ENCODE measurements at regions not wholly inside any gene's neighbourhood (a gene's known extent, or its start where the extent isn't known, plus 50 kb on each side); places are given as distances from the start of the nearest gene placed in this dataset.
A peak's percentile ranks its signal among the peaks of the same experiment; 100 is the strongest.

DNA sequence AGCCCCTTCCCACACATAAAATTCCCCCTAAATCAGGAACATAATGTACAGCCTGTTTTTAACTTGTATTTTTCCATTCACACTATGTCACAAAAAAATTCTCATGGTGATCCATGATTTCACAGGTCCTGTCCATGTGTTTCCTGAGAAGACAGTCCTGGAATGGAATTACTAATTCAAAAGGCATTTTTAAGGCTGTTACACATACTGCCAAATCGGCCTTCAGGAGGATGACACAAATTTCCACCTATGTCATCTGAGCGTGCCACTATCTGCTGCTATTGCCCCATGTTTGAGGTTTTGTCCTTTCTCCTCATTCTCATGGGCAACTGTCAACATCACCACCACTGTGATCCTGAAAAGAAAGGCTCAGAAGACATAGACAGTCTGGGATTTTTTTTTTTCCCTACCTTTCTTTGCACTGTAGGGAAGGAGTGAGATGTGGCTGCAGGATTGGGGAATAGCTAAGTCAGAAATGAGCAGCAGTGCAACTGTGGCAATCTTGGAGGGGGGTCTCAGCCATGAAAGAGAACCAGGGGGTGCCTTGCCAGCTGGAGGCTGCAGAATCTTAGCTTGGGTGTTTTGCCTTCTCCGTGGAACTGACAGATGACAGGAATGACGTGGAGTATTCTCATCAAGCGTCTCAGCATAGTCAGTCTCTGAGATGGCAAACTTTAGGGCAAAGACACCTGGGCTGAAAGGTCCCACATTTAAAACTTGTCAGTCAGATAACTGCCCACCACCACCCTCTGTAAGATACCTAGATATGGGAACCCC lies 73.4 kb downstream of the MARCHF4 start:
- Histone ChIP-seq H3K79me2 (ENCODE audit: insufficient read depth, low read length) (no peaks in the 10 kb centered on the region), H3K36me3 (replicated peaks in 1 of 2; ENCODE audit: control insufficient read depth in 1 of 2, insufficient read depth in 2 of 2, low read length in 2 of 2) (no peaks in the 10 kb centered on the region), H3K27me3 (ENCODE audit: control insufficient read depth in 2 of 2, insufficient read depth in 2 of 2, low read length in 2 of 2) (no peaks in the 10 kb centered on the region), H3K9me3 (replicated peaks in 1 of 2; ENCODE audit: control insufficient read depth in 1 of 2, insufficient read depth in 1 of 2, low read length in 2 of 2) (no peaks in the 10 kb centered on the region), H3K4me3 (replicated peaks in 1 of 3; ENCODE audit: low read depth in 2 of 3, low read length in 3 of 3) (no peak overlapping the region), H4K20me1 (ENCODE audit: insufficient read depth, low read length) (no peaks in the 10 kb centered on the region), H3K4me1 (ENCODE audit: control insufficient read depth in 1 of 2, insufficient read depth in 2 of 2, low read length in 2 of 2) (no peaks in the 10 kb centered on the region), H3K9ac (ENCODE audit: insufficient read depth, low read length, poor library complexity, severe bottlenecking) (no peak overlapping the region), H3K4me2 (replicated peaks; ENCODE audit: extremely low read depth, low read length, poor library complexity, severe bottlenecking) (no peak overlapping the region), H2AFZ (ENCODE audit: insufficient read depth, low read depth, low read length, poor library complexity, severe bottlenecking) (no peak overlapping the region), H3K27ac (ENCODE audit: low read depth in 1 of 2, low read length in 2 of 2) (no peak overlapping the region)
- 82% methylated on average over 4 of the region's 5 CpGs for WGBS (ENCODE audit: insufficient coverage)
- intact Hi-C loops (cut with micrococcal nuclease), result no loop called here
- no peaks in the 10 kb centered on the region for H3K4me1 Mint-ChIP-seq
- H3K9me3 Mint-ChIP-seq, result peaks cover 0 to 2% (median 0%) of the 10 kb centered on the region in 7 donors
- no peaks in the 10 kb centered on the region for H3K36me3 Mint-ChIP-seq
- peak overlapping the region in 1 of 7 donors; percentile 76 for H3K27ac Mint-ChIP-seq
- TF ChIP-seq, protein P1, sequence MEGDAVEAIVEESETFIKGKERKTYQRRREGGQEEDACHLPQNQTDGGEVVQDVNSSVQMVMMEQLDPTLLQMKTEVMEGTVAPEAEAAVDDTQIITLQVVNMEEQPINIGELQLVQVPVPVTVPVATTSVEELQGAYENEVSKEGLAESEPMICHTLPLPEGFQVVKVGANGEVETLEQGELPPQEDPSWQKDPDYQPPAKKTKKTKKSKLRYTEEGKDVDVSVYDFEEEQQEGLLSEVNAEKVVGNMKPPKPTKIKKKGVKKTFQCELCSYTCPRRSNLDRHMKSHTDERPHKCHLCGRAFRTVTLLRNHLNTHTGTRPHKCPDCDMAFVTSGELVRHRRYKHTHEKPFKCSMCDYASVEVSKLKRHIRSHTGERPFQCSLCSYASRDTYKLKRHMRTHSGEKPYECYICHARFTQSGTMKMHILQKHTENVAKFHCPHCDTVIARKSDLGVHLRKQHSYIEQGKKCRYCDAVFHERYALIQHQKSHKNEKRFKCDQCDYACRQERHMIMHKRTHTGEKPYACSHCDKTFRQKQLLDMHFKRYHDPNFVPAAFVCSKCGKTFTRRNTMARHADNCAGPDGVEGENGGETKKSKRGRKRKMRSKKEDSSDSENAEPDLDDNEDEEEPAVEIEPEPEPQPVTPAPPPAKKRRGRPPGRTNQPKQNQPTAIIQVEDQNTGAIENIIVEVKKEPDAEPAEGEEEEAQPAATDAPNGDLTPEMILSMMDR (IDR thresholded peaks at IDR 0.05), result no peak
- peaks cover 0 to 2% (median 0%) of the 10 kb centered on the region in 3 donors for H3K27me3 Mint-ChIP-seq (ENCODE audit: low read depth in 3 of 3)
- DNase-seq, result no peak
- no peak overlapping the region for H3K4me3 Mint-ChIP-seq

DNA sequence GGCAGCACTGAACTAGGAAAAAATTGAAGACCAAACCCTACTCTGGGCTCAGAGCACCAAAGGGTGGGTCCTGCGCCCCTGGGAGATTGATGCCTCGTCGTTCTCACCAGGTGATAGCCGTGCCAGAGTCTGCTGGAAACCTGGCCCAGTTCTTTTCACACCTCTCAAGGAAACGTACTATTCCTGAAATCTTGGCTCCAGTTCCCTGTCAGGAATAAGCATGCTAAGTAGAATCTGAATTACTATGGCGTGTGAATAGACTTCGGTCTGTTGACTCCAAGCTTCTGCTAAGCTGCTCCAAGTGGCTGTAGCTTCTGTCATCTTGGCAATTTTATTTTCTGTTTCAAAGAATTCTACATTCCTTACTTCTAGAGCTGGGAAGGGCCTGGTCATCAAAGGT lies 75.4 kb downstream of the MARCHF4 start:
- H4K20me1 ChIP-seq (ENCODE audit: insufficient read depth, low read length), result no peaks in the 10 kb centered on the region
- H3K79me2 ChIP-seq (ENCODE audit: insufficient read depth, low read length), result no peaks in the 10 kb centered on the region
- Mint-ChIP-seq H3K4me3 (no peak overlapping the region), H3K9me3 (peaks cover 0 to 2% (median 0%) of the 10 kb centered on the region in 7 donors), H3K27me3 (ENCODE audit: low read depth in 3 of 3) (peaks cover 0 to 2% (median 0%) of the 10 kb centered on the region in 3 donors), H3K27ac (no peak overlapping the region), H3K4me1 (no peaks in the 10 kb centered on the region), H3K36me3 (no peaks in the 10 kb centered on the region)
- no peaks in the 10 kb centered on the region for H3K9me3 ChIP-seq (replicated peaks in 1 of 2; ENCODE audit: control insufficient read depth in 1 of 2, insufficient read depth in 1 of 2, low read length in 2 of 2)
- no peak overlapping the region for H3K27ac ChIP-seq (ENCODE audit: low read depth in 1 of 2, low read length in 2 of 2)
- no peak overlapping the region for H3K4me3 ChIP-seq (replicated peaks in 1 of 3; ENCODE audit: low read depth in 2 of 3, low read length in 3 of 3)
- TF ChIP-seq, protein P1 (IDR thresholded peaks at IDR 0.05), result no peak
- no peaks in the 10 kb centered on the region for H3K27me3 ChIP-seq (ENCODE audit: control insufficient read depth in 2 of 2, insufficient read depth in 2 of 2, low read length in 2 of 2)
- H3K4me1 ChIP-seq (ENCODE audit: control insufficient read depth in 1 of 2, insufficient read depth in 2 of 2, low read length in 2 of 2), result no peaks in the 10 kb centered on the region
- no peak overlapping the region for H3K4me2 ChIP-seq (replicated peaks; ENCODE audit: extremely low read depth, low read length, poor library complexity, severe bottlenecking)
- H3K36me3 ChIP-seq (replicated peaks in 1 of 2; ENCODE audit: control insufficient read depth in 1 of 2, insufficient read depth in 2 of 2, low read length in 2 of 2), result no peaks in the 10 kb centered on the region
- intact Hi-C loops (cut with micrococcal nuclease), result no loop called here
- 96% methylated on average over 4 of the region's 7 CpGs for WGBS (ENCODE audit: insufficient coverage)
- no peak overlapping the region for H3K9ac ChIP-seq (ENCODE audit: insufficient read depth, low read length, poor library complexity, severe bottlenecking)
- DNase-seq, result no peak
- H2AFZ ChIP-seq (ENCODE audit: insufficient read depth, low read depth, low read length, poor library complexity, severe bottlenecking), result no peak overlapping the region
